ENCODE measurements at regions not wholly inside any gene's neighbourhood (a gene's known extent, or its start where the extent isn't known, plus 50 kb on each side); places are given as distances from the start of the nearest gene placed in this dataset.

DNA sequence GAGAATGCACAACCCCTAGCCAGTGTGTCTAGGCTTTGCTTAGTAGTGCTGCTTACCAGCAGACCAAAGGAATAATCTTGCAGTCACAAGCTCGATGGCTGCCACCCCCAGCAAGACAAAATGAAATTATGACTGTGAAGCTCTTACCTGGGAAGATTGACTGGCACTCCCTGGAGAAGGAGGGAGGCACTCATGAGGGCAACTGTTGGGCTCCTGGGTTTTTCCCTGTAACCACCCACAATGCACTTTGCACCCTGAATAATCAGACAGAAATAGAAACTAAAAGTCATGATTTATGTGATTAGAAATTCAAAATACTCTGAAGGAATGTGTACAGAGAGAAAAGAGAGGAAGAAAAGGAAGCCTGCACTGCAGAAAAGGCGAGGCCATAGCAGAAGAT lies 144.3 kb upstream of the DGKB start:
- CTCF ChIA-PET: no interaction called here
- Mint-ChIP-seq H3K27ac (ENCODE audit: unreplicated experiment) (no peak overlapping the region), H3K36me3 (ENCODE audit: insufficient read depth, unreplicated experiment) (no peaks in the 10 kb centered on the region), H3K4me3 (ENCODE audit: unreplicated experiment) (no peak overlapping the region), H3K4me1 (ENCODE audit: low read depth, unreplicated experiment) (no peaks in the 10 kb centered on the region), H3K9me3 (ENCODE audit: unreplicated experiment) (no peaks in the 10 kb centered on the region), H3K27me3 (ENCODE audit: insufficient read depth, unreplicated experiment) (no peaks in the 10 kb centered on the region)
- H3K9me3 ChIP-seq: no peaks in the 10 kb centered on the region; the same call in 1 of the 2 replicates
- TF ChIP-seq, protein P1, sequence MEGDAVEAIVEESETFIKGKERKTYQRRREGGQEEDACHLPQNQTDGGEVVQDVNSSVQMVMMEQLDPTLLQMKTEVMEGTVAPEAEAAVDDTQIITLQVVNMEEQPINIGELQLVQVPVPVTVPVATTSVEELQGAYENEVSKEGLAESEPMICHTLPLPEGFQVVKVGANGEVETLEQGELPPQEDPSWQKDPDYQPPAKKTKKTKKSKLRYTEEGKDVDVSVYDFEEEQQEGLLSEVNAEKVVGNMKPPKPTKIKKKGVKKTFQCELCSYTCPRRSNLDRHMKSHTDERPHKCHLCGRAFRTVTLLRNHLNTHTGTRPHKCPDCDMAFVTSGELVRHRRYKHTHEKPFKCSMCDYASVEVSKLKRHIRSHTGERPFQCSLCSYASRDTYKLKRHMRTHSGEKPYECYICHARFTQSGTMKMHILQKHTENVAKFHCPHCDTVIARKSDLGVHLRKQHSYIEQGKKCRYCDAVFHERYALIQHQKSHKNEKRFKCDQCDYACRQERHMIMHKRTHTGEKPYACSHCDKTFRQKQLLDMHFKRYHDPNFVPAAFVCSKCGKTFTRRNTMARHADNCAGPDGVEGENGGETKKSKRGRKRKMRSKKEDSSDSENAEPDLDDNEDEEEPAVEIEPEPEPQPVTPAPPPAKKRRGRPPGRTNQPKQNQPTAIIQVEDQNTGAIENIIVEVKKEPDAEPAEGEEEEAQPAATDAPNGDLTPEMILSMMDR (IDR thresholded peaks at IDR 0.05; ENCODE audit: insufficient read depth in 1 of 2, low read depth in 1 of 2, low read length in 1 of 2, severe bottlenecking in 1 of 2, unreplicated experiment in 1 of 2): no peak
- H3K27me3 ChIP-seq (replicated peaks; ENCODE audit: control insufficient read depth, insufficient read depth, low read length): no peaks in the 10 kb centered on the region; the same call in 1 of the 2 replicates
- POLR2A ChIA-PET: no interaction called here
- H3K4me3 ChIP-seq (ENCODE audit: low read depth, low read length): no peak overlapping the region
- intact Hi-C loops (cut with micrococcal nuclease; ENCODE audit: unreplicated experiment): no loop called here
- DNase-seq: no peak
- no peaks in the 10 kb centered on the region for H3K4me1 ChIP-seq
- H3K36me3 ChIP-seq (ENCODE audit: control insufficient read depth, insufficient read depth, low read length): no peaks in the 10 kb centered on the region
- BruUV-seq (replicated peaks): no TSS peak

DNA sequence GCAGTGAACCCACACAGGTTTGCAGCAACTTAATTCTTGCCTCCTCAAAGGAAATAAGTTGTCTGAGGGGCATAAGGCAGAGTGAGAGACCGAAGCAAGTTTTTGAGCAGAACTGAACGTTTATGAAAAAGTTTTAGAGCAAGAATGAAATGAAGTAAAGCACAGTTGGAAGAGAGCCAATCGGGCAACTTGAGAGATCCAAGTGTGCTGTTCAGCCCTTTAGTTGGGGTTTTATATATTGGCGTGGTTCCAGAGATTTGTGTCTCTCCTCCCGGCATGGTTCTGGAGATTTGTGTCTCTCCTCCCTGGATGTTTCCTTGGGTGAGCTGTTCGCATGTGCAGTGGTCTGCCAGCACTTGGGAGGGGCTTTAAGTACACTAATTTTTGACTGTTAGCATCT lies 141.4 kb upstream of the DGKB start:
- no peak overlapping the region for H3K4me3 Mint-ChIP-seq (ENCODE audit: unreplicated experiment)
- H3K27me3 Mint-ChIP-seq (ENCODE audit: insufficient read depth, unreplicated experiment): peaks cover 3% of the 10 kb centered on the region
- no peak overlapping the region for H3K4me3 ChIP-seq (ENCODE audit: low read depth, low read length)
- intact Hi-C loops (cut with micrococcal nuclease; ENCODE audit: unreplicated experiment): no loop called here
- H3K4me1 Mint-ChIP-seq (ENCODE audit: low read depth, unreplicated experiment): no peaks in the 10 kb centered on the region
- no peaks in the 10 kb centered on the region for H3K36me3 ChIP-seq (ENCODE audit: control insufficient read depth, insufficient read depth, low read length)
- no peaks in the 10 kb centered on the region for H3K36me3 Mint-ChIP-seq (ENCODE audit: insufficient read depth, unreplicated experiment)
- DNase-seq: no peak
- ChIA-PET CTCF (no interaction called here), POLR2A (no interaction called here)
- no peaks in the 10 kb centered on the region for H3K9me3 ChIP-seq
- H3K27me3 ChIP-seq (replicated peaks; ENCODE audit: control insufficient read depth, insufficient read depth, low read length): no peaks in the 10 kb centered on the region; the same call in 1 of the 2 replicates
- no TSS peak for BruUV-seq (replicated peaks)
- no peaks in the 10 kb centered on the region for H3K4me1 ChIP-seq
- no peaks in the 10 kb centered on the region for H3K9me3 Mint-ChIP-seq (ENCODE audit: unreplicated experiment)
- H3K27ac Mint-ChIP-seq (ENCODE audit: unreplicated experiment): no peak overlapping the region
- TF ChIP-seq, protein P1 (IDR thresholded peaks at IDR 0.05; ENCODE audit: insufficient read depth in 1 of 2, low read depth in 1 of 2, low read length in 1 of 2, severe bottlenecking in 1 of 2, unreplicated experiment in 1 of 2): no peak

DNA sequence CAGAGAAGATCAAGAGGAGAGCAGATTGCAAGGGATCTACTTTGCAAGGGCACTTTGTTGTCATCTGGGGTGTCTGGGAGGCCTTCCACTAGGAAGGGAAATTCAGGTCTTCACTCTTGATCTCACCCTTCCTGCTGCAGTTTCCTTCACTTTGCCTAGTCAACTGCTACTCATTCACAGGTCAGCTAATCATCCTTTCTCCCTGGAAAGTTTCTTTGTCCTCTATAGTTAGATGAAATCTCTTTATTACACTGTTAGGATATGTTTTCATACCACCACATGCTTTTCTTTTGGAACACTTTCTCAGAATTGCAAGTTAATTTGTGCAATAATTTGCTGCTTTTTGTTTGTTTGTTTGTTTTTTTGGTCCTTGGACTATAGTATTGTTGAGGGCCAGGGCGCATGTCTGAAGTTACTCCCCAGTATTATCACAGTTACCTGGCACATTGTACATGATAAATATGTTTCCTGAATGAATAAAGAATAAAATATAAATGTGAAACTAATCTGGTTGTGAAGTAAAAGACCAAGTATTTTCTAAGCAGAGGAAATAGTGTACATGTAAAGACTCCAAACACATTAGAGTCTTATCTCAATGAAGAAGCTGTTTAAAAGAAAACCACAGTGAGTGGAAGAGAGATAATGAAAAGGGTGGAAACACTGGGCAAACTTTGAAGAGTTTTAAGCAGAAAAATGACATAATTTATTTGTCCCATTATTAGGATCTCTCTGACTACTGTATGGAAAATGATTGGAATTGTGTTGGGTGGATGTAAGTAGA lies 139.9 kb upstream of the DGKB start:
- POLR2A ChIA-PET: no interaction called here
- intact Hi-C loops (cut with micrococcal nuclease; ENCODE audit: unreplicated experiment): no loop called here
- TF ChIP-seq, protein P1 (IDR thresholded peaks at IDR 0.05; ENCODE audit: insufficient read depth in 1 of 2, low read depth in 1 of 2, low read length in 1 of 2, severe bottlenecking in 1 of 2, unreplicated experiment in 1 of 2): no peak
- DNase-seq: no peak
- CTCF ChIA-PET: no interaction called here
- Histone ChIP-seq H3K36me3 (ENCODE audit: control insufficient read depth, insufficient read depth, low read length) (no peaks in the 10 kb centered on the region), H3K27me3 (replicated peaks; ENCODE audit: control insufficient read depth, insufficient read depth, low read length) (no peaks in the 10 kb centered on the region; the same call in 1 of the 2 replicates), H3K9me3 (no peaks in the 10 kb centered on the region), H3K4me1 (no peaks in the 10 kb centered on the region), H3K4me3 (ENCODE audit: low read depth, low read length) (no peak overlapping the region)
- BruUV-seq (replicated peaks): no TSS peak
- Mint-ChIP-seq H3K4me1 (ENCODE audit: low read depth, unreplicated experiment) (no peaks in the 10 kb centered on the region), H3K27me3 (ENCODE audit: insufficient read depth, unreplicated experiment) (peaks cover 3% of the 10 kb centered on the region), H3K36me3 (ENCODE audit: insufficient read depth, unreplicated experiment) (no peaks in the 10 kb centered on the region), H3K4me3 (ENCODE audit: unreplicated experiment) (no peak overlapping the region), H3K9me3 (ENCODE audit: unreplicated experiment) (no peaks in the 10 kb centered on the region), H3K27ac (ENCODE audit: unreplicated experiment) (no peak overlapping the region)

Measured in Caco-2 (cell line).